Lower leg skin (tissue), 4 donors: ENCODE measurements at regions not wholly inside any gene's neighbourhood (a gene's known extent, or its start where the extent isn't known, plus 50 kb on each side); places are given as distances from the start of the nearest gene placed in this dataset.
"Not testable (repeated sequence)": the region's sequence is repeated elsewhere in the genome, so short reads cannot be mapped to it uniquely, and the experiment has no call there.

ENCODE experiments used
- DNase-seq, 2 donors: peaks; one replicate each; pipeline ENCODE4 v3.0.0-alpha.2; 2019; ENCODE audit warnings: low spot score in 2 of 2
- H3K4me3 ChIP-seq: fragments of 200-600 bp; sonication (generic); 2 replicates; pipeline ENCODE4 v1.5.1; 2017; ENCODE audit warnings: mild to moderate bottlenecking, low read depth; ENCODE audit not compliant: poor library complexity, severe bottlenecking
- POLR2A ChIP-seq, 2 donors: fragments of 450-650 bp; IDR thresholded peaks; one replicate each; pipeline ENCODE4 v1.6.1; 2016 to 2017; ENCODE audit warnings: antibody characterized with exemption in 2 of 2, mild to moderate bottlenecking in 1 of 2, moderate library complexity in 1 of 2
- WGBS, 2 donors: methylation state at CpG; one replicate each; pipeline ENCODE4 v1.1.5; 2018; 5-methylcytosine and 5-hydroxymethylcytosine counted together
- intact Hi-C: fragments of 100-400 bp; cut with DNase I; formaldehyde crosslinking; loops from one replicate; pipeline ENCODE4 v1.15.0; 2023; ENCODE audit warnings: low total_unique reads
- TF ChIP-seq, protein P1 (sequence below), 3 donors: fragments of 450-650 bp; IDR thresholded peaks; one replicate each; pipeline ENCODE4 v1.5.1; 2016; ENCODE audit warnings: antibody characterized with exemption in 3 of 3, mild to moderate bottlenecking in 3 of 3, moderate library complexity in 2 of 3

DNA sequence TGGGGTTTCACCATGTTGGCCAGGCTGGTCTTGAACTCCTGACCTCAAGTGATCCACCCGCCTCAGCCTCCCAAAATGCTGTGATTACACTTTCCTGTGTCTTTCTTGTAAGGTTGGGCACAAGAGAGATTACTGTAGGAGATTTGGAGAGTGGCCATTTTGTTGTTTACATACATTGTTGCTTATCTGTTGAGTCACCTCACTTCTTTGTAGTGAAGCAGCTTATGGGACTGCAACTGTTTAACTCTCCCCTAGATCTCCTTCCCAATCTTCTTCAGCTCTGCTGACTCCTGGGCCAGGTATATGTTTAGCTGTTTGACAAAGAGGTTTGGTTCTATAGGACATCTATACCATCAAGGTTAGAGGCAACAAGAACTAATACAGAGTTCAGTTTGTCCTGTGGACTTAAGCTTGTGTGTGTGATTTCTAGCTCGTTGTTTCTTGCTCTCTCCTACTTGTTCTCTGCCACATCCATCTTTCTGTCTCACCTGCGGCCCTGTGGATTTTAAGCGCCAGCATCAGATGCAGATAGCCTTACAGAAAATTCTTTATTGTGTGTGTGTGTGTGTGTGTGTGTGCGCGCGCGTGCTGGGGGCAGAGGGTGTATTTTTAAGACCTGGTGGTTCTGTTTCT, 95.4 kb downstream of the HAUS1 start:
- TF ChIP-seq, protein P1, sequence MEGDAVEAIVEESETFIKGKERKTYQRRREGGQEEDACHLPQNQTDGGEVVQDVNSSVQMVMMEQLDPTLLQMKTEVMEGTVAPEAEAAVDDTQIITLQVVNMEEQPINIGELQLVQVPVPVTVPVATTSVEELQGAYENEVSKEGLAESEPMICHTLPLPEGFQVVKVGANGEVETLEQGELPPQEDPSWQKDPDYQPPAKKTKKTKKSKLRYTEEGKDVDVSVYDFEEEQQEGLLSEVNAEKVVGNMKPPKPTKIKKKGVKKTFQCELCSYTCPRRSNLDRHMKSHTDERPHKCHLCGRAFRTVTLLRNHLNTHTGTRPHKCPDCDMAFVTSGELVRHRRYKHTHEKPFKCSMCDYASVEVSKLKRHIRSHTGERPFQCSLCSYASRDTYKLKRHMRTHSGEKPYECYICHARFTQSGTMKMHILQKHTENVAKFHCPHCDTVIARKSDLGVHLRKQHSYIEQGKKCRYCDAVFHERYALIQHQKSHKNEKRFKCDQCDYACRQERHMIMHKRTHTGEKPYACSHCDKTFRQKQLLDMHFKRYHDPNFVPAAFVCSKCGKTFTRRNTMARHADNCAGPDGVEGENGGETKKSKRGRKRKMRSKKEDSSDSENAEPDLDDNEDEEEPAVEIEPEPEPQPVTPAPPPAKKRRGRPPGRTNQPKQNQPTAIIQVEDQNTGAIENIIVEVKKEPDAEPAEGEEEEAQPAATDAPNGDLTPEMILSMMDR (IDR thresholded peaks at IDR 0.05): no peak
- no peak for TF ChIP-seq POLR2A (IDR thresholded peaks at IDR 0.05)
- WGBS, 2 donors: 77 to 88% methylated on average over 8 of the region's 8 CpGs
- no peak overlapping the region for H3K4me3 ChIP-seq
- DNase-seq: no peak
- intact Hi-C loops: no loop called here

DNA sequence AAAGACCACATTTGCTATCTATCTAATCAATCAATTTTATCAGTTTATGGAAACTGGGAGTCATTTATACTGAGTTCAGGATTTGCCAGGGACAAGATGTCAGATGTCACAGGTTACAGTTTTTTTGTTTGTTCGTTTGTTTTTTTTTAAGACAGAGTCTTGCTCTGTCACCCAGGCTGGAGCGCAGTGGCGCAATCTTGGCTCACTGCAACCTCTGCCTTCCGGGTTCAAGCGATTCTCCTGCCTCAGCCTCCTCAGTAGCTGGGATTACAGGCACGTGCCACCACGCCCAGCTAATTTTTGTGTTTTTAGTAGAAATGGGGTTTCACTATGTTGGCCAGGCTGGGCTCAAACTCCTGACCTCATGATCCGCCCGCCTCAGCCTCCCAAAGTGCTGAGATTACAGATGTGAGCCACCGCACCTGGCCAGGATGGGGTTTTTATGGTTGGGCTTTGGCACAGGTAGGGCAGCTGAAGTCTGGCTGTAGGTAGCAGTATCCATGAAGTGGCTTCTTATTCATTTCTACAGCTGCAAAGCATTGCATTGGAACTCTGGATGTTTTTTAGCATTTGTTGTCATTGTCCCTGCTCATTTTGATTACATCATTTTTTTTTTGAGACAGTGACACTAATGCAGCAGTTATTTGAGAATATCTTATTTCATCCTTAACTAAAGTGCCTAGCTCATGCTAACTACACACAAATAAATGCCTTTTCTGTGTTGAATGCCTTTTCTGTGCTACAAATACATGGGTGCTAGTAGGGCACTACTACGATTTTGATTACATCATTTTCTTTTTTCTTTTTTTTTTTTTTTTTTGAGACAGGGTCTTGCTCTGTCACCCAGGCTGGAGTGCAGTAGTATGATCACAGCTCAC, 96.2 kb downstream of the HAUS1 start:
- intact Hi-C loops: not testable (repeated sequence)

DNA sequence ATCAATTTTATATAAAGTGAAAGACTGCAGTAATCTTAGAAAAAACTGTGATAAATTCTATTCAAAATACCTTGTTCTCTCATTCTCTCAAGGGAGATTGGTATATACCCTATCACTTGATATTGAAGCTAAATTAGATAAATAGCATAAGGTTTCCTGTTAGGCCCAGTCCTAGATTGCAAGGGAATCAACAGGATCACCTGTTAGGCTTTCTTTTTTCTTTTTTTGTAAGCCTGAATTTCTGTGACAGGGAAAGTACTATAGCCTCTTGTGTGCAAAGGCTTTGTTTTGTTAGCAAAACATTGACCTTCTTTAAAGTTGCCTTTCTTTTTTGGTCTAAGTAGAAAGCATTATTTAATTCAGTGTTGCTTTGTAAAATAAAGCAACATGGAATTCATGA, 100.0 kb downstream of the HAUS1 start:
- intact Hi-C loops: no loop called here
- TF ChIP-seq POLR2A (IDR thresholded peaks at IDR 0.05): no peak
- TF ChIP-seq, protein P1 (IDR thresholded peaks at IDR 0.05): no peak
- no peak overlapping the region for H3K4me3 ChIP-seq
- DNase-seq: no peak

More for the DNA sequence above, 96.2 kb downstream of the HAUS1 start:
- not testable (repeated sequence) for DNase-seq, H3K4me3 ChIP-seq
- 91 to 92% methylated on average over 11 of the region's 11 CpGs for WGBS, 2 donors

DNA sequence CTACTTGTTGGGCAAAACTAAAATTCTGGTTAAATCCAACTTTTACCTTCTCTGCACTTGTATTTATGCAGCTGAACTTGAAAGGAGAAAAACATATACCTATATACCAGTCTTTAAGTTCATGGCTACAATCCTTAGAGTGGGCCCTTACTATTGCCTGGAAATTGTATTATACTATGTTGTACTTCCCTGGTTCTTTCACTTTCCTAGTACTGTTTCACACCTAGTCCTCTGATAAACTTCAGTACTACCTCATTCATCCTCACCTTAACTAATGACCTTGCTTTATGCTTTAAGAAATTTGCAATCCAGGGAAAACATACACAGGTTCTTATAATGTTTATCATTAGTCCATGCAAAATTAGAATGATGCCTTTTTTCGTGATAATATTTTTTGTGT, 103.8 kb downstream of the HAUS1 start:
- WGBS, 2 donors: 0 to 73% methylated on average over 1 of the region's 1 CpG
- TF ChIP-seq, protein P1 (IDR thresholded peaks at IDR 0.05): no peak
- no peak for TF ChIP-seq POLR2A (IDR thresholded peaks at IDR 0.05)
- intact Hi-C loops: no loop called here
- H3K4me3 ChIP-seq: no peak overlapping the region
- DNase-seq: no peak

DNA sequence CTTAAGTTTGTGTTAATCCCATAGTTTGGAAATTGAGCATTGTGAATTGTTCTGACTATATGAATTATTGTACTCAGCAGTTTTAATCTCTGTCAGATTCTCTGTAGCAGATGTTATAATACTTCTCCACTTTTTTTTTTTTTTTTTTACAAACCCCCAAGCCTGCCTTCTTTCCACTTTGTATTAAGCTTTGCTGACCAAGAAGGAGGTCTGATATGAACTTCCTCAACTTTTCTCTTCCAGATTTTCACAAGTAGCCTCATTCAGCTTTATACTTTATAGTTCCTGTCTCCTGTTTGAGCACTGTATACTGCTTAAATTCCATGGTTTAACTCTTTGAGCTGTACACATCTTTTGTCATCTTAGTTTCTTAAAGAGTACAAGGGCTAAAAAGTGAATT, 105.0 kb downstream of the HAUS1 start:
- intact Hi-C loops: no loop called here
- DNase-seq: no peak
- H3K4me3 ChIP-seq: no peak overlapping the region
- no peak for TF ChIP-seq POLR2A (IDR thresholded peaks at IDR 0.05)
- TF ChIP-seq, protein P1 (IDR thresholded peaks at IDR 0.05): no peak

DNA sequence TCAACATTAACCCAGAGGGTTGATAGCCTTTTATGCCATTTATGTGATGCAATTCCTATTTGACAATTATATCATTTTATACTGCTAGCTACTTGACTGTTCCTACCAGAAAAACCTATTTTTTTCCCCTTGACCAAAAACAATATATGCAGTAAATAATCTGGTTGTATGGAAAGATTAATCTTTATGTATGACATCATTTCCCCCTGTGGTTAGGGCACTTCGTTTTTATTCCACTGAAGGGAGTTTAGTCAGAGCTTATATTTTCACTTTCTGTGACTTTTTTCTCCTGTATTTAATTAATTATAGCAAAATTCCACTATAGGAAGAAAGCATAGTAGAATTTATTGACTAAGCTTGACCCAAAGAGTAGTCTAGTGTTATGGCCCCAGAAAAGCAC, 107.6 kb downstream of the HAUS1 start:
- TF ChIP-seq POLR2A (IDR thresholded peaks at IDR 0.05): no peak
- TF ChIP-seq, protein P1 (IDR thresholded peaks at IDR 0.05): no peak
- H3K4me3 ChIP-seq: no peak overlapping the region
- WGBS, 2 donors: 7 to 15% methylated on average over 1 of the region's 1 CpG

More for the DNA sequence above, 107.6 kb downstream of the HAUS1 start:
- intact Hi-C loops: no loop called here
- DNase-seq: no peak
